ENCODE measurements at regions not wholly inside any gene's neighbourhood (a gene's known extent, or its start where the extent isn't known, plus 50 kb on each side); places are given as distances from the start of the nearest gene placed in this dataset.

GRCh38 chr2:222057347-222058073 lies 241.3 kb downstream of the PAX3 start:
- peak; percentile 81 for TF ChIP-seq CTCF (IDR thresholded peaks at IDR 0.05)
- Mint-ChIP-seq H3K9me3 (no peaks in the 10 kb centered on the region), H3K27me3 (ENCODE audit: low read depth, poor library complexity) (peaks cover 20% of the 10 kb centered on the region), H3K27ac (no peak overlapping the region), H3K36me3 (ENCODE audit: low read depth) (no peaks in the 10 kb centered on the region), H3K4me1 (peaks cover 44% of the 10 kb centered on the region), H3K4me3 (no peak overlapping the region)
- no peak for DNase-seq

- peaks cover 22% of the 10 kb centered on the region for H3K27me3 Mint-ChIP-seq (ENCODE audit: low read depth, poor library complexity)
- H3K9me3 Mint-ChIP-seq = no peaks in the 10 kb centered on the region
- TF ChIP-seq CTCF (IDR thresholded peaks at IDR 0.05) = no peak
- DNase-seq = no peak
- H3K36me3 Mint-ChIP-seq (ENCODE audit: low read depth) = no peaks in the 10 kb centered on the region
- no peak overlapping the region for H3K27ac Mint-ChIP-seq
- H3K4me3 Mint-ChIP-seq = no peak overlapping the region
- H3K4me1 Mint-ChIP-seq = peaks cover 35% of the 10 kb centered on the region
Observed at GRCh38 chr2:222055328-222055727, 243.5 kb downstream of the PAX3 start.

- peaks cover 30% of the 10 kb centered on the region for H3K4me1 Mint-ChIP-seq
- no peaks in the 10 kb centered on the region for H3K9me3 Mint-ChIP-seq
- H3K4me3 Mint-ChIP-seq = no peak overlapping the region
- H3K27me3 Mint-ChIP-seq (ENCODE audit: low read depth, poor library complexity) = peaks cover 22% of the 10 kb centered on the region
- no peak for TF ChIP-seq CTCF (IDR thresholded peaks at IDR 0.05)
- DNase-seq = no peak
- no peak overlapping the region for H3K27ac Mint-ChIP-seq
- no peaks in the 10 kb centered on the region for H3K36me3 Mint-ChIP-seq (ENCODE audit: low read depth)
Observed at GRCh38 chr2:222054813-222055212, 244.0 kb downstream of the PAX3 start.

GRCh38 chr2:222052934-222053367 lies 245.8 kb downstream of the PAX3 start:
- H3K27ac Mint-ChIP-seq = no peak overlapping the region
- no peaks in the 10 kb centered on the region for H3K36me3 Mint-ChIP-seq (ENCODE audit: low read depth)
- DNase-seq = peak; percentile 28
- peak; percentile 40 for TF ChIP-seq CTCF (IDR thresholded peaks at IDR 0.05)
- peaks cover 13% of the 10 kb centered on the region for H3K27me3 Mint-ChIP-seq (ENCODE audit: low read depth, poor library complexity)
- peak overlapping the region; percentile 71 for H3K4me3 Mint-ChIP-seq
- H3K9me3 Mint-ChIP-seq = no peaks in the 10 kb centered on the region
- peaks cover 23% of the 10 kb centered on the region for H3K4me1 Mint-ChIP-seq

- TF ChIP-seq CTCF (IDR thresholded peaks at IDR 0.05) = no peak
- H3K27ac Mint-ChIP-seq = no peak overlapping the region
- H3K9me3 Mint-ChIP-seq = no peaks in the 10 kb centered on the region
- H3K27me3 Mint-ChIP-seq (ENCODE audit: low read depth, poor library complexity) = peaks cover 13% of the 10 kb centered on the region
- H3K4me1 Mint-ChIP-seq = peaks cover 16% of the 10 kb centered on the region
- DNase-seq = no peak
- no peaks in the 10 kb centered on the region for H3K36me3 Mint-ChIP-seq (ENCODE audit: low read depth)
- no peak overlapping the region for H3K4me3 Mint-ChIP-seq
Observed at GRCh38 chr2:222050981-222051380, 247.8 kb downstream of the PAX3 start.

GRCh38 chr2:222049946-222050345 lies 248.9 kb downstream of the PAX3 start:
- DNase-seq = no peak
- H3K4me1 Mint-ChIP-seq = peaks cover 16% of the 10 kb centered on the region
- peaks cover 4% of the 10 kb centered on the region for H3K27me3 Mint-ChIP-seq (ENCODE audit: low read depth, poor library complexity)
- H3K4me3 Mint-ChIP-seq = no peak overlapping the region
- peak overlapping the region; percentile 43 for H3K27ac Mint-ChIP-seq
- H3K9me3 Mint-ChIP-seq = no peaks in the 10 kb centered on the region
- no peaks in the 10 kb centered on the region for H3K36me3 Mint-ChIP-seq (ENCODE audit: low read depth)
- TF ChIP-seq CTCF (IDR thresholded peaks at IDR 0.05) = no peak
